A549 (cell line): ENCODE measurements at regions not wholly inside any gene's neighbourhood (a gene's known extent, or its start where the extent isn't known, plus 50 kb on each side); places are given as distances from the start of the nearest gene placed in this dataset.

ENCODE experiments used
- ATAC-seq, 2 experiments: fragments of 200-7000 bp in 1 of 2; fragments of >200 bp in 1 of 2; cut with Nextera tagmentation in 1 of 2; cut with Tn5 transposase in 1 of 2; 3 replicates each; pipeline versions ENCODE4 v1.8.0 to v1.9.1; 2018 to 2020; ENCODE audit warnings: mild to moderate bottlenecking in 1 of 2, moderate library complexity in 1 of 2
- CTCF ChIA-PET: fragments of 300-600 bp; sonication (Branson Sonifier 250); formaldehyde crosslinking; extraction: SDS; loops from one replicate; lab custom pipeline; 2021; ENCODE audit warnings: antibody characterized with exemption, inconsistent platforms; lab: Yijun Ruan, JAX
- POLR2A ChIA-PET: fragments of 350-600 bp; formaldehyde crosslinking; extraction: SDS; loops from one replicate; lab custom pipeline; 2021; ENCODE audit warnings: antibody characterized with exemption, inconsistent platforms; lab: Yijun Ruan, JAX
- DNase-seq, 2 experiments: peaks; one replicate each; pipeline versions ENCODE4 v3.0.0 to v3.0.0-alpha.2; 2011 to 2016; ENCODE audit warnings: low read depth in 1 of 2, low spot score in 1 of 2
- FAIRE-seq: peaks from 2 replicates; lab custom pipeline; 2011; peaks lifted over from hg19 to GRCh38; lab: Jason Lieb, UNC
- H3K27ac ChIP-seq, 2 experiments: fragments of >200 bp; sonication (Bioruptor Twin); formaldehyde crosslinking; 3 replicates each; pipeline ENCODE4 v1.5.1; 2016 to 2017
- H3K4me1 ChIP-seq: fragments of >200 bp; sonication (Bioruptor Twin); formaldehyde crosslinking; 3 replicates; pipeline ENCODE4 v1.6.1; 2016
- H3K4me2 ChIP-seq: fragments of >200 bp; sonication (Bioruptor Twin); formaldehyde crosslinking; 3 replicates; pipeline ENCODE4 v1.6.1; 2016
- H3K4me3 ChIP-seq: fragments of >200 bp; sonication (Bioruptor Twin); formaldehyde crosslinking; 3 replicates; pipeline ENCODE4 v1.5.1; 2016
- H3K9me3 ChIP-seq: fragments of >200 bp; sonication (Bioruptor Twin); formaldehyde crosslinking; 3 replicates; pipeline ENCODE4 v1.6.1; 2016
- EHF ChIP-seq: fragments of 250-450 bp; sonication (Bioruptor Pico); IDR thresholded peaks from 2 replicates; pipeline ENCODE4 v1.5.0; 2020; ENCODE audit warnings: mild to moderate bottlenecking
- FOSL2 ChIP-seq, 2 experiments: fragments of 450-650 bp in 1 of 2; fragments of >200 bp in 1 of 2; sonication (Bioruptor Twin) in 1 of 2; formaldehyde crosslinking; IDR thresholded peaks; 2 replicates each; pipeline versions ENCODE4 v1.5.0 to v1.6.1; 2016 to 2020; ENCODE audit warnings: mild to moderate bottlenecking in 1 of 2, moderate library complexity in 1 of 2
- FOXS1 ChIP-seq: fragments of 250-450 bp; sonication (Bioruptor Pico); IDR thresholded peaks from 2 replicates; pipeline ENCODE4 v1.5.0; 2020; ENCODE audit warnings: mild to moderate bottlenecking, moderate library complexity
- HDAC2 ChIP-seq: fragments of 200-600 bp; sonication (generic); IDR thresholded peaks from 2 replicates; pipeline ENCODE4 v1.6.1; 2016
- HEYL ChIP-seq: fragments of 250-450 bp; sonication (Bioruptor Pico); IDR thresholded peaks from 2 replicates; pipeline ENCODE4 v1.8.0; 2021; ENCODE audit warnings: mild to moderate bottlenecking, moderate library complexity
- HOXA7 ChIP-seq: fragments of 250-450 bp; sonication (Bioruptor Pico); IDR thresholded peaks from 2 replicates; pipeline ENCODE4 v1.5.0; 2020; ENCODE audit warnings: mild to moderate bottlenecking, moderate library complexity
- JUN ChIP-seq, 2 experiments: fragments of >200 bp; sonication (Bioruptor Twin); formaldehyde crosslinking; IDR thresholded peaks; 2 replicates in 1 of 2; 3 replicates in 1 of 2; pipeline ENCODE4 v1.6.1; 2016 to 2017
- JUNB ChIP-seq: fragments of >200 bp; sonication (Bioruptor Twin); formaldehyde crosslinking; IDR thresholded peaks from 2 replicates; pipeline ENCODE4 v1.6.1; 2016
- NPAS2 ChIP-seq: fragments of 250-450 bp; sonication (Bioruptor Pico); IDR thresholded peaks from 2 replicates; pipeline ENCODE4 v1.8.0; 2022; ENCODE audit warnings: mild to moderate bottlenecking, moderate library complexity, borderline replicate concordance
- NR3C1 ChIP-seq: fragments of >200 bp; sonication (Bioruptor Twin); formaldehyde crosslinking; IDR thresholded peaks from 3 replicates; pipeline ENCODE4 v1.6.1; 2017
- PHF8 ChIP-seq: fragments of 200-600 bp; sonication (generic); IDR thresholded peaks from 2 replicates; pipeline ENCODE4 v1.6.1; 2016; ENCODE audit warnings: low read depth, mild to moderate bottlenecking, antibody characterized with exemption, moderate library complexity, borderline replicate concordance
- POLR2A ChIP-seq: IDR thresholded peaks from 2 replicates; pipeline ENCODE4 v1.6.1; 2012; ENCODE audit warnings: mild to moderate bottlenecking, low read length
- POLR2AphosphoS2 ChIP-seq: conservative IDR thresholded peaks from 2 replicates; pipeline ENCODE4 v1.6.1; 2012; ENCODE audit warnings: low read length, improper control_type of control experiment, inconsistent platforms
- RFX5 ChIP-seq: fragments of 450-650 bp; IDR thresholded peaks from 2 replicates; pipeline ENCODE4 v1.7.1; 2014; ENCODE audit warnings: antibody characterized with exemption, mild to moderate bottlenecking, moderate library complexity
- RNF2 ChIP-seq: fragments of 200-600 bp; sonication (generic); IDR thresholded peaks from 2 replicates; pipeline ENCODE4 v1.6.1; 2016; ENCODE audit warnings: low read depth, mild to moderate bottlenecking, antibody characterized with exemption, moderate library complexity, borderline replicate concordance
- WGBS: methylation state at CpG from one replicate; pipeline ENCODE4 v1.1.6; 2017; ENCODE audit errors: missing lambda C conversion rate; 5-methylcytosine and 5-hydroxymethylcytosine counted together
- TF ChIP-seq, protein P1 (sequence below): fragments of 200-600 bp; sonication (generic); IDR thresholded peaks from 2 replicates; pipeline ENCODE4 v1.6.1; 2016; ENCODE audit warnings: antibody characterized with exemption, mild to moderate bottlenecking, moderate library complexity
- TF ChIP-seq, protein P2 (sequence below): fragments of >200 bp; sonication (Bioruptor Twin); formaldehyde crosslinking; IDR thresholded peaks from 3 replicates; pipeline ENCODE4 v1.6.1; 2016
- TF ChIP-seq, protein P3 (sequence below): fragments of >200 bp; sonication (Bioruptor Twin); formaldehyde crosslinking; IDR thresholded peaks from 2 replicates; pipeline ENCODE4 v1.6.1; 2016
- TF ChIP-seq, protein P4 (sequence below): fragments of >200 bp; sonication (Bioruptor Twin); formaldehyde crosslinking; IDR thresholded peaks from 3 replicates; pipeline ENCODE4 v1.5.1; 2016

DNA sequence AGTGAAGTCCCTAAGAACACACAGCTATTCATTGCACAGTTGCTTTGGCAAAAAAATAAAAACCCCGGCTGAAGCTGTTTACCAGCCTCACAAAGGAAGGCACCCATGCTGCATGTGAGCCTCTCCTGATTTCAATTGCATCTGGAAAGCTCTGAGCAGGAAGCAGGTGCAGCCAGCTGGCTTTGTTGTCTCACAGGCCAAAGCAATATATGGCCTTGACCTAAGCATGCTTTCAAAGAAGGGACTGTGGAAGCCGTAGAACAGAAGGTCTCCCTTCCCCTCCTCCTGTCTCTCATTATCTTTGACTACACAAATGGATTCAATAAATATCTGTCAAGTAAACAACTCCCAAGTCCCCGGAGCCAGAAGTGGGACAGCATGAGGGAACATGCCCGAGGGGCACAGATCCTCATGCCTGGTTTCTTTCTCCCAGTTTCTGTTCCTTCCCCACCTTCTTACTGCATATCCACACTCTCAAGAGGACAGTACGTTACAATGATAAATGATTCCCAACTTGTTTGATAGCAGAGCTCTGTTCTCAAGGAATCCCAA is 57.2 kb upstream of the PCSK2 start (continued):
- TF ChIP-seq, protein P1, sequence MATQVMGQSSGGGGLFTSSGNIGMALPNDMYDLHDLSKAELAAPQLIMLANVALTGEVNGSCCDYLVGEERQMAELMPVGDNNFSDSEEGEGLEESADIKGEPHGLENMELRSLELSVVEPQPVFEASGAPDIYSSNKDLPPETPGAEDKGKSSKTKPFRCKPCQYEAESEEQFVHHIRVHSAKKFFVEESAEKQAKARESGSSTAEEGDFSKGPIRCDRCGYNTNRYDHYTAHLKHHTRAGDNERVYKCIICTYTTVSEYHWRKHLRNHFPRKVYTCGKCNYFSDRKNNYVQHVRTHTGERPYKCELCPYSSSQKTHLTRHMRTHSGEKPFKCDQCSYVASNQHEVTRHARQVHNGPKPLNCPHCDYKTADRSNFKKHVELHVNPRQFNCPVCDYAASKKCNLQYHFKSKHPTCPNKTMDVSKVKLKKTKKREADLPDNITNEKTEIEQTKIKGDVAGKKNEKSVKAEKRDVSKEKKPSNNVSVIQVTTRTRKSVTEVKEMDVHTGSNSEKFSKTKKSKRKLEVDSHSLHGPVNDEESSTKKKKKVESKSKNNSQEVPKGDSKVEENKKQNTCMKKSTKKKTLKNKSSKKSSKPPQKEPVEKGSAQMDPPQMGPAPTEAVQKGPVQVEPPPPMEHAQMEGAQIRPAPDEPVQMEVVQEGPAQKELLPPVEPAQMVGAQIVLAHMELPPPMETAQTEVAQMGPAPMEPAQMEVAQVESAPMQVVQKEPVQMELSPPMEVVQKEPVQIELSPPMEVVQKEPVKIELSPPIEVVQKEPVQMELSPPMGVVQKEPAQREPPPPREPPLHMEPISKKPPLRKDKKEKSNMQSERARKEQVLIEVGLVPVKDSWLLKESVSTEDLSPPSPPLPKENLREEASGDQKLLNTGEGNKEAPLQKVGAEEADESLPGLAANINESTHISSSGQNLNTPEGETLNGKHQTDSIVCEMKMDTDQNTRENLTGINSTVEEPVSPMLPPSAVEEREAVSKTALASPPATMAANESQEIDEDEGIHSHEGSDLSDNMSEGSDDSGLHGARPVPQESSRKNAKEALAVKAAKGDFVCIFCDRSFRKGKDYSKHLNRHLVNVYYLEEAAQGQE: no peak
- TF ChIP-seq HDAC2: no peak
- TF ChIP-seq FOXS1 (CRISPR knock-in tag): no peak
- TF ChIP-seq JUNB: no peak
- no peak for TF ChIP-seq RNF2
- TF ChIP-seq HOXA7 (CRISPR knock-in tag): no peak
- TF ChIP-seq POLR2A: no peak
- no peak for TF ChIP-seq NR3C1
- TF ChIP-seq NPAS2 (CRISPR knock-in tag): no peak

DNA sequence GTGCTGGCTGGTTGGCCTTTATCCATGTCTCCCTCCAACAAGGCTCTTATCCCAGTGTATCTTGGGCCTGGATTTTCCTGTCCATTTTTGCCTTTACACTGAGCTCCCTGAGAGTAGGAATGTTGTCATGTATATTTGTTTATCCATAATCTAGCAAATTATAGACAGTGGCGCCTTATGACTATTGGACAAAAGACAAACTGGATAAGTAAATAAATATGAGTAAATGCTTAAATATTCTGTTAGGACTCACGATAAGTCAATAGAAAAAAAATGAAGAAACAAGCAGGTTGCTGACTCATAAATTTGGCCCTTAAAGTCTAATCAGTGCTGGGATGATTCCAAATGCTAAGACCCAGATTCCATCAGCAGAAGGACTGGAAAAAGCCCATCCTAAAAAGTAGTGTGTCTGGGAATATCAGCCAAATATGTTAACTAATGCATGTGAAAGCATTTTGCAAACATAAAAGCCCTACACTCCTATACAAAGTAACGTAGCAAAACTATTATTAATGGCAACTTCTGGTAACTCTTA is 55.0 kb upstream of the PCSK2 start:
- Histone ChIP-seq H3K4me3 (no peak overlapping the region), H3K27ac (no peak overlapping the region), H3K4me2 (no peak overlapping the region), H3K9me3 (no peaks in the 10 kb centered on the region), H3K4me1 (no peaks in the 10 kb centered on the region)
- FAIRE-seq: no peak
- POLR2A ChIA-PET: no interaction called here
- WGBS: 16% methylated on average over 3 of the region's 3 CpGs
- no peak for ATAC-seq
- CTCF ChIA-PET: no interaction called here
- no peak for TF ChIP-seq JUN (IDR thresholded peaks at IDR 0.05)
- TF ChIP-seq, protein P2, sequence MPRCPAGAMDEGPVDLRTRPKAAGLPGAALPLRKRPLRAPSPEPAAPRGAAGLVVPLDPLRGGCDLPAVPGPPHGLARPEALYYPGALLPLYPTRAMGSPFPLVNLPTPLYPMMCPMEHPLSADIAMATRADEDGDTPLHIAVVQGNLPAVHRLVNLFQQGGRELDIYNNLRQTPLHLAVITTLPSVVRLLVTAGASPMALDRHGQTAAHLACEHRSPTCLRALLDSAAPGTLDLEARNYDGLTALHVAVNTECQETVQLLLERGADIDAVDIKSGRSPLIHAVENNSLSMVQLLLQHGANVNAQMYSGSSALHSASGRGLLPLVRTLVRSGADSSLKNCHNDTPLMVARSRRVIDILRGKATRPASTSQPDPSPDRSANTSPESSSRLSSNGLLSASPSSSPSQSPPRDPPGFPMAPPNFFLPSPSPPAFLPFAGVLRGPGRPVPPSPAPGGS: no peak
- no peak for DNase-seq

DNA sequence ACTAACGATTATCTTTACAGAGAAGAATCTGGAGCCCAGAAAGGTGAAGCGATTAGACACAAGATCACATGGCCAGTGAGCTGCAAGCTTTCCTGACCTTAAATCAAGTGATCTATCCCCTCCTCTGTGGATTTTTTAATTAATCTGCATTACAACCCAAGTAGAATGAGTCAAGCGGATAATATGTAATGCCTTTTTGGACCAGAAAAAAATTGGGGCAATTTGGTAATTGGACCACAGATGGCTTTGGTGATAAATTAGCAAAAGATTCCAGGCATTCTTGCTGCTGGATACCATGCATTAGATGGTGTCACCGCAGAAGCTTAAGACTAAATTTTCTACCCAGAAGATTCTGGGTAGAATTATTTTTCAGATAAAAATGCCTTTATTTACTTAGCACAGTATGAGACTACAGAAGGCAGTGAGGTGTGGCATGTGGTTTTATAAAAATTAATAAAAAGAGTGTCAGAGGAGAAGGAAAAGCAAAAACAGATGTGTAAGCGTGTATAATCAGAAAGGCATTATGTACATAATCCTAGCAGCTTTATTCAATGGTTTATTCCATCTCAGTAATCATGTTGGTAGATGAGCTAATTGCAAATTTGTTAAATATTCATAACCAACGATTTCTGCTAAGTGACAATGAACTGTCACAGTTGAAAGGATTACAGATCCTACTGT is 53.9 kb upstream of the PCSK2 start:
- no peak for TF ChIP-seq FOSL2 (IDR thresholded peaks at IDR 0.05)
- no peak for TF ChIP-seq FOSL2 (CRISPR knock-in tag; IDR thresholded peaks at IDR 0.05)
- TF ChIP-seq, protein P3, sequence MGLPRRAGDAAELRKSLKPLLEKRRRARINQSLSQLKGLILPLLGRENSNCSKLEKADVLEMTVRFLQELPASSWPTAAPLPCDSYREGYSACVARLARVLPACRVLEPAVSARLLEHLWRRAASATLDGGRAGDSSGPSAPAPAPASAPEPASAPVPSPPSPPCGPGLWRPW: no peak
- TF ChIP-seq EHF (CRISPR knock-in tag): no peak
- TF ChIP-seq HEYL (CRISPR knock-in tag): no peak
- no peak for TF ChIP-seq PHF8
- TF ChIP-seq, protein P2: no peak
- TF ChIP-seq JUNB: no peak
- TF ChIP-seq POLR2AphosphoS2: no peak
- TF ChIP-seq RFX5: no peak
- TF ChIP-seq, protein P4, sequence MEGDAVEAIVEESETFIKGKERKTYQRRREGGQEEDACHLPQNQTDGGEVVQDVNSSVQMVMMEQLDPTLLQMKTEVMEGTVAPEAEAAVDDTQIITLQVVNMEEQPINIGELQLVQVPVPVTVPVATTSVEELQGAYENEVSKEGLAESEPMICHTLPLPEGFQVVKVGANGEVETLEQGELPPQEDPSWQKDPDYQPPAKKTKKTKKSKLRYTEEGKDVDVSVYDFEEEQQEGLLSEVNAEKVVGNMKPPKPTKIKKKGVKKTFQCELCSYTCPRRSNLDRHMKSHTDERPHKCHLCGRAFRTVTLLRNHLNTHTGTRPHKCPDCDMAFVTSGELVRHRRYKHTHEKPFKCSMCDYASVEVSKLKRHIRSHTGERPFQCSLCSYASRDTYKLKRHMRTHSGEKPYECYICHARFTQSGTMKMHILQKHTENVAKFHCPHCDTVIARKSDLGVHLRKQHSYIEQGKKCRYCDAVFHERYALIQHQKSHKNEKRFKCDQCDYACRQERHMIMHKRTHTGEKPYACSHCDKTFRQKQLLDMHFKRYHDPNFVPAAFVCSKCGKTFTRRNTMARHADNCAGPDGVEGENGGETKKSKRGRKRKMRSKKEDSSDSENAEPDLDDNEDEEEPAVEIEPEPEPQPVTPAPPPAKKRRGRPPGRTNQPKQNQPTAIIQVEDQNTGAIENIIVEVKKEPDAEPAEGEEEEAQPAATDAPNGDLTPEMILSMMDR: no peak
- 20% methylated on average over 6 of the region's 6 CpGs for WGBS
- FAIRE-seq: no peak

More for the DNA sequence above, 53.9 kb upstream of the PCSK2 start:
- ATAC-seq (no peak), DNase-seq (no peak)
- Histone ChIP-seq H3K4me3 (no peak overlapping the region), H3K27ac (no peak overlapping the region), H3K9me3 (no peaks in the 10 kb centered on the region), H3K4me1 (no peaks in the 10 kb centered on the region), H3K4me2 (no peak overlapping the region)
- ChIA-PET CTCF (interaction anchor here (0.6 to 0.8 kb wide), 2 partner anchors 79 to 447 kb away, joined by 3 read pairs; no protein-coding TSS in a partner anchor), POLR2A (no interaction called here)
